B cell (primary cell): ENCODE measurements at regions not wholly inside any gene's neighbourhood (a gene's known extent, or its start where the extent isn't known, plus 50 kb on each side); places are given as distances from the start of the nearest gene placed in this dataset.

Experiments used
- ATAC-seq: fragments of 200-7000 bp; cut with Tn5 transposase; one replicate; pipeline ENCODE4 v1.10.0; 2021; ENCODE audit warnings: low read depth, mild to moderate bottlenecking, moderate number of reproducible peaks, moderate library complexity
- CTCF ChIA-PET: fragments of 350-600 bp; sonication (Branson Sonifier 250); formaldehyde crosslinking; loops from one replicate; lab custom pipeline; 2021; ENCODE audit warnings: antibody characterized with exemption, inconsistent platforms; lab: Charles Lee
- POLR2A ChIA-PET: fragments of 350-600 bp; sonication (Branson Sonifier 250); formaldehyde crosslinking; loops from one replicate; lab custom pipeline; 2021; ENCODE audit warnings: antibody characterized with exemption; lab: Charles Lee
- DNase-seq: peaks from one replicate; pipeline ENCODE4 v3.0.0; 2013
- H2AFZ ChIP-seq: 2 replicates; pipeline ENCODE4 v1.6.1; 2012; ENCODE audit warnings: mild to moderate bottlenecking, low read depth, low read length; ENCODE audit not compliant: insufficient read depth, poor library complexity, severe bottlenecking
- H3K27ac ChIP-seq, 2 donors: 1 replicate in 1 of 2; 2 replicates in 1 of 2; pipeline ENCODE4 v1.5.1; 2012 to 2013; ENCODE audit warnings: low read length in 2 of 2, mild to moderate bottlenecking in 2 of 2, moderate library complexity in 1 of 2
- H3K27me3 ChIP-seq, 4 experiments: fragments of 200-600 bp in 1 of 4; sonication (generic) in 1 of 4; replicated peaks in 1 of 4; 1 replicate in 2 of 4; 2 replicates in 2 of 4; pipeline versions ENCODE4 v1.6.1 to v1.7.0; 2013 to 2016; ENCODE audit warnings: low read length in 3 of 4, mild to moderate bottlenecking in 2 of 4, mixed read lengths in 1 of 4, moderate library complexity in 1 of 4; ENCODE audit not compliant: insufficient read depth in 4 of 4, control insufficient read depth in 3 of 4; ENCODE audit errors: control extremely low read depth in 1 of 4
- H3K36me3 ChIP-seq, 2 experiments: replicated peaks in 1 of 2; 1 replicate in 1 of 2; 2 replicates in 1 of 2; pipeline versions ENCODE4 v1.6.1 to v1.7.1; 2013; ENCODE audit warnings: low read length in 1 of 2; ENCODE audit not compliant: insufficient read depth in 2 of 2, control insufficient read depth in 1 of 2; ENCODE audit errors: control extremely low read depth in 1 of 2, extremely low read depth in 1 of 2
- H3K4me1 ChIP-seq, 2 donors: fragments of 200-600 bp in 1 of 2; sonication (generic) in 1 of 2; 1 replicate in 1 of 2; 2 replicates in 1 of 2; pipeline versions ENCODE4 v1.5.1 to v1.6.1; 2013 to 2017; ENCODE audit warnings: low read length in 2 of 2; ENCODE audit not compliant: control insufficient read depth in 2 of 2, insufficient read depth in 2 of 2
- H3K4me2 ChIP-seq: replicated peaks from 2 replicates; pipeline ENCODE3; 2012; ENCODE audit warnings: mild to moderate bottlenecking, low read depth, low read length; ENCODE audit not compliant: poor library complexity, severe bottlenecking
- H3K4me3 ChIP-seq, 5 experiments: fragments of 200-600 bp in 1 of 5; sonication (generic) in 1 of 5; 1 replicate in 3 of 5; 2 replicates in 2 of 5; pipeline versions ENCODE4 v1.5.1 to v1.7.0; 2011 to 2016; ENCODE audit warnings: low read length in 4 of 5, mild to moderate bottlenecking in 4 of 5, low read depth in 2 of 5, control low read depth in 1 of 5, moderate library complexity in 1 of 5; ENCODE audit not compliant: insufficient read depth in 1 of 5; ENCODE audit errors: control extremely low read depth in 1 of 5, extremely low read depth in 1 of 5
- H3K79me2 ChIP-seq: fragments of 200-600 bp; sonication (generic); one replicate; pipeline ENCODE4 v1.6.0; 2016; ENCODE audit warnings: low read length; ENCODE audit not compliant: control insufficient read depth, insufficient read depth
- H3K9ac ChIP-seq: fragments of 200-600 bp; sonication (generic); 2 replicates; pipeline ENCODE4 v1.6.1; 2017; ENCODE audit warnings: mild to moderate bottlenecking, low read length, moderate library complexity
- H3K9me3 ChIP-seq, 3 donors: one replicate each; pipeline versions ENCODE4 v1.6.1 to v1.7.1; 2013; ENCODE audit warnings: low read length in 2 of 3; ENCODE audit not compliant: control insufficient read depth in 2 of 3, insufficient read depth in 1 of 3; ENCODE audit errors: control extremely low read depth in 1 of 3
- H4K20me1 ChIP-seq: 2 replicates; pipeline ENCODE4 v1.6.0; 2012; ENCODE audit warnings: mild to moderate bottlenecking, low read length; ENCODE audit not compliant: insufficient read depth, control insufficient read depth, poor library complexity, severe bottlenecking
- H3K27ac Mint-ChIP-seq: one replicate; pipeline ENCODE4 v1.8.0; 2021; ENCODE audit warnings: mixed read lengths
- H3K27me3 Mint-ChIP-seq: one replicate; pipeline ENCODE4 v1.8.0; 2021; ENCODE audit warnings: mixed read lengths
- H3K4me1 Mint-ChIP-seq: one replicate; pipeline ENCODE4 v1.8.0; 2021; ENCODE audit warnings: mixed read lengths
- H3K4me3 Mint-ChIP-seq: one replicate; pipeline ENCODE4 v1.8.0; 2021; ENCODE audit warnings: mixed read lengths
- H3K9me3 Mint-ChIP-seq: one replicate; pipeline ENCODE4 v1.8.0; 2022; ENCODE audit warnings: mixed read lengths; ENCODE audit not compliant: insufficient read depth
- EZH2 ChIP-seq: IDR thresholded peaks from 2 replicates; pipeline ENCODE4 v1.6.1; 2012; ENCODE audit warnings: borderline replicate concordance, low read depth, mild to moderate bottlenecking, moderate library complexity, low read length; ENCODE audit not compliant: insufficient read depth, poor library complexity, severe bottlenecking
- WGBS: methylation state at CpG from one replicate; pipeline ENCODE4 v1.1.5; 2013; ENCODE audit warnings: missing lambda C conversion rate; ENCODE audit not compliant: insufficient coverage; 5-methylcytosine and 5-hydroxymethylcytosine counted together
- intact Hi-C: fragments of 100-400 bp; cut with micrococcal nuclease; formaldehyde crosslinking; loops from one replicate; pipeline ENCODE4 v1.10.0; 2022
- TF ChIP-seq, protein P1 (sequence below): fragments of 200-600 bp; IDR thresholded peaks from one replicate; pipeline ENCODE4 v1.8.0; 2022; ENCODE audit warnings: antibody characterized with exemption, mild to moderate bottlenecking

- Histone ChIP-seq H3K9me3 (no peaks in the 10 kb centered on the region), H3K27me3 (peaks cover 0 to 4% (median 1%) of the 10 kb centered on the region in 4 experiments), H2AFZ (no peak overlapping the region), H3K36me3 (no peaks in the 10 kb centered on the region), H3K4me3 (no peak overlapping the region), H3K79me2 (no peaks in the 10 kb centered on the region), H3K27ac (no peak overlapping the region), H3K4me2 (no peak overlapping the region), H3K9ac (no peak overlapping the region), H3K4me1 (no peaks in the 10 kb centered on the region), H4K20me1 (no peaks in the 10 kb centered on the region)
- no peak overlapping the region for H3K4me3 Mint-ChIP-seq
- H3K9me3 Mint-ChIP-seq: no peaks in the 10 kb centered on the region
- H3K27me3 Mint-ChIP-seq: peaks cover 20% of the 10 kb centered on the region
- ChIA-PET POLR2A (interaction anchor here (0.6 kb wide), 1 partner anchor 21 kb away, joined by 3 read pairs; no protein-coding TSS in a partner anchor), CTCF (no interaction called here)
- intact Hi-C loops: no loop called here
- no CpG with 5 or more reads among the region's 4 CpGs for WGBS
- ATAC-seq: no peak
- H3K27ac Mint-ChIP-seq: no peak overlapping the region
- TF ChIP-seq, protein P1, sequence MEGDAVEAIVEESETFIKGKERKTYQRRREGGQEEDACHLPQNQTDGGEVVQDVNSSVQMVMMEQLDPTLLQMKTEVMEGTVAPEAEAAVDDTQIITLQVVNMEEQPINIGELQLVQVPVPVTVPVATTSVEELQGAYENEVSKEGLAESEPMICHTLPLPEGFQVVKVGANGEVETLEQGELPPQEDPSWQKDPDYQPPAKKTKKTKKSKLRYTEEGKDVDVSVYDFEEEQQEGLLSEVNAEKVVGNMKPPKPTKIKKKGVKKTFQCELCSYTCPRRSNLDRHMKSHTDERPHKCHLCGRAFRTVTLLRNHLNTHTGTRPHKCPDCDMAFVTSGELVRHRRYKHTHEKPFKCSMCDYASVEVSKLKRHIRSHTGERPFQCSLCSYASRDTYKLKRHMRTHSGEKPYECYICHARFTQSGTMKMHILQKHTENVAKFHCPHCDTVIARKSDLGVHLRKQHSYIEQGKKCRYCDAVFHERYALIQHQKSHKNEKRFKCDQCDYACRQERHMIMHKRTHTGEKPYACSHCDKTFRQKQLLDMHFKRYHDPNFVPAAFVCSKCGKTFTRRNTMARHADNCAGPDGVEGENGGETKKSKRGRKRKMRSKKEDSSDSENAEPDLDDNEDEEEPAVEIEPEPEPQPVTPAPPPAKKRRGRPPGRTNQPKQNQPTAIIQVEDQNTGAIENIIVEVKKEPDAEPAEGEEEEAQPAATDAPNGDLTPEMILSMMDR: no peak
- no peak for TF ChIP-seq EZH2
- DNase-seq: no peak
- peaks cover 2% of the 10 kb centered on the region for H3K4me1 Mint-ChIP-seq
These were observed 56.4 kb upstream of the USP44 start for GRCh38 chr12:95607642-95608041.

DNA sequence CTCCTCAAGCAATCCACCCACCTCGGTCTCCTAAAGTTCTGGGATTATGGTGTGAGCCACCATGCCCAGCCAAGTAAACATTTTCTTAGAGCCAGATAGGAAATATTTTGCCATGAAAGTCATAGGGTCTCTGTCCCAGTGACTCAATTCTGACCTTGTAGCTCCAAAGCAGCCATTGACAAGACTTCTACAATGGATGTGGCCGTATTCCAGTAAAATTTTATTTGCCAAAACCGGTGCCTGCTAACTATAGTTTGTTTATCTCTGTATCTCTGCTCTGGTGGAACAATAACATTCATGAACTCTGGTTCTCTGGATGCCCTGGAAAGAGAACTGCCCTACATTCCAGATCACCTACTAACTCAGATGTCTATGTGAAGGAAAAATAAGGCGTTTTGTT lies 54.6 kb upstream of the USP44 start:
- Mint-ChIP-seq H3K4me1 (peaks cover 2% of the 10 kb centered on the region), H3K27me3 (peaks cover 24% of the 10 kb centered on the region), H3K9me3 (no peaks in the 10 kb centered on the region), H3K27ac (no peak overlapping the region), H3K4me3 (no peak overlapping the region)
- WGBS: no CpG with 5 or more reads among the region's 4 CpGs
- H4K20me1 ChIP-seq: no peaks in the 10 kb centered on the region
- ChIA-PET POLR2A (no interaction called here), CTCF (no interaction called here)
- no peak overlapping the region for H3K9ac ChIP-seq
- no peaks in the 10 kb centered on the region for H3K79me2 ChIP-seq
- intact Hi-C loops: no loop called here
- H3K4me3 ChIP-seq: no peak overlapping the region
- no peak overlapping the region for H2AFZ ChIP-seq
- DNase-seq: no peak
- H3K27me3 ChIP-seq: peaks cover 0 to 4% (median 1%) of the 10 kb centered on the region in 4 experiments
- no peak for TF ChIP-seq EZH2
- TF ChIP-seq, protein P1: no peak
- H3K4me2 ChIP-seq: no peak overlapping the region
- H3K9me3 ChIP-seq: no peaks in the 10 kb centered on the region
- H3K27ac ChIP-seq: no peak overlapping the region
- ATAC-seq: no peak
- no peaks in the 10 kb centered on the region for H3K36me3 ChIP-seq
- no peaks in the 10 kb centered on the region for H3K4me1 ChIP-seq
